WTC11 (cell line): ENCODE measurements at regions not wholly inside any gene's neighbourhood (a gene's known extent, or its start where the extent isn't known, plus 50 kb on each side); places are given as distances from the start of the nearest gene placed in this dataset.

Experiments used
- ATAC-seq: fragments of 200-7000 bp; cut with Tn5 transposase; 2 replicates; pipeline ENCODE4 v1.10.0; 2021; ENCODE audit warnings: mild to moderate bottlenecking, moderate library complexity
- CTCF ChIA-PET: fragments of 300-600 bp; sonication (Branson Sonifier 250); formaldehyde crosslinking; loops from one replicate; lab custom pipeline; 2021; ENCODE audit warnings: antibody characterized with exemption; lab: Charles Lee
- POLR2A ChIA-PET: fragments of 350-600 bp; sonication (Branson Sonifier 250); formaldehyde crosslinking; loops from one replicate; lab custom pipeline; 2021; ENCODE audit warnings: antibody characterized with exemption; lab: Charles Lee
- DNase-seq: peaks from one replicate; pipeline ENCODE4 v3.0.0; 2021; ENCODE audit warnings: low spot score
- H3K27ac Mint-ChIP-seq: 2 replicates; pipeline ENCODE4 v1.8.0; 2021; ENCODE audit warnings: mixed read lengths
- H3K27me3 Mint-ChIP-seq: 2 replicates; pipeline ENCODE4 v1.8.0; 2021; ENCODE audit warnings: low read depth, mild to moderate bottlenecking, moderate library complexity, mixed read lengths
- H3K36me3 Mint-ChIP-seq: 2 replicates; pipeline ENCODE4 v1.8.0; 2021; ENCODE audit warnings: mixed read lengths
- H3K4me1 Mint-ChIP-seq: 2 replicates; pipeline ENCODE4 v1.8.0; 2022; ENCODE audit warnings: mixed read lengths
- H3K4me3 Mint-ChIP-seq: 2 replicates; pipeline ENCODE4 v1.8.0; 2021; ENCODE audit warnings: mild to moderate bottlenecking, moderate library complexity, mixed read lengths
- H3K9me3 Mint-ChIP-seq: 2 replicates; pipeline ENCODE4 v1.8.0; 2021; ENCODE audit warnings: mixed read lengths
- ATF1 ChIP-seq: sonication (generic); formaldehyde crosslinking; IDR thresholded peaks from 2 replicates; pipeline ENCODE4 v1.8.1; 2023; ENCODE audit warnings: mild to moderate bottlenecking, moderate library complexity, missing genetic modification reagents
- CBFB ChIP-seq: sonication (generic); formaldehyde crosslinking; IDR thresholded peaks from 2 replicates; pipeline ENCODE4 v1.8.1; 2022; ENCODE audit warnings: mild to moderate bottlenecking, low read depth, missing genetic modification reagents
- CREM ChIP-seq: sonication (generic); formaldehyde crosslinking; IDR thresholded peaks from 2 replicates; pipeline ENCODE4 v1.8.1; 2022; ENCODE audit warnings: mild to moderate bottlenecking, missing genetic modification reagents, moderate library complexity
- ELF4 ChIP-seq: sonication (generic); formaldehyde crosslinking; IDR thresholded peaks from 2 replicates; pipeline ENCODE4 v1.8.1; 2022; ENCODE audit warnings: low read depth, mild to moderate bottlenecking, moderate library complexity, missing genetic modification reagents
- EMX1 ChIP-seq: fragments of 250-450 bp; sonication (Bioruptor Pico); IDR thresholded peaks from 2 replicates; pipeline ENCODE4 v1.8.0; 2021; ENCODE audit warnings: mild to moderate bottlenecking
- ESRRA ChIP-seq: sonication (generic); formaldehyde crosslinking; IDR thresholded peaks from 2 replicates; pipeline ENCODE4 v1.8.1; 2022; ENCODE audit warnings: mild to moderate bottlenecking, missing genetic modification reagents, borderline replicate concordance
- FOXP1 ChIP-seq: sonication (generic); formaldehyde crosslinking; IDR thresholded peaks from 2 replicates; pipeline ENCODE4 v1.8.0; 2022; ENCODE audit warnings: missing genetic modification reagents, mild to moderate bottlenecking, moderate library complexity, borderline replicate concordance
- GABPB1 ChIP-seq: sonication (generic); formaldehyde crosslinking; IDR thresholded peaks from 2 replicates; pipeline ENCODE4 v1.8.1; 2023; ENCODE audit warnings: mild to moderate bottlenecking, missing genetic modification reagents
- GRHL2 ChIP-seq: fragments of 250-450 bp; sonication (Bioruptor Pico); IDR thresholded peaks from 2 replicates; pipeline ENCODE4 v1.8.0; 2022; ENCODE audit warnings: mild to moderate bottlenecking, moderate library complexity; ENCODE audit not compliant: insufficient replicate concordance, severe bottlenecking
- SMAD3 ChIP-seq: sonication (generic); formaldehyde crosslinking; IDR thresholded peaks from 2 replicates; pipeline ENCODE4 v1.8.0; 2022; ENCODE audit warnings: missing genetic modification reagents, mild to moderate bottlenecking, borderline replicate concordance
- SOX15 ChIP-seq: fragments of 250-450 bp; sonication (Bioruptor Pico); IDR thresholded peaks from 2 replicates; pipeline ENCODE4 v1.9.0; 2021; ENCODE audit warnings: mild to moderate bottlenecking
- USF1 ChIP-seq: sonication (generic); formaldehyde crosslinking; IDR thresholded peaks from 2 replicates; pipeline ENCODE4 v1.8.0; 2022; ENCODE audit warnings: mild to moderate bottlenecking, missing genetic modification reagents
- USF2 ChIP-seq: sonication (generic); formaldehyde crosslinking; IDR thresholded peaks from 2 replicates; pipeline ENCODE4 v1.8.1; 2023; ENCODE audit warnings: mild to moderate bottlenecking, missing genetic modification reagents, moderate library complexity
- ZNF281 ChIP-seq: sonication (generic); formaldehyde crosslinking; IDR thresholded peaks from 2 replicates; pipeline ENCODE4 v1.8.0; 2023; ENCODE audit warnings: mild to moderate bottlenecking, missing genetic modification reagents
- ZNF423 ChIP-seq: fragments of 250-450 bp; sonication (Bioruptor Pico); IDR thresholded peaks from 2 replicates; pipeline ENCODE4 v2.1.2; 2022; ENCODE audit warnings: mild to moderate bottlenecking, moderate library complexity
- ZNF425 ChIP-seq: fragments of 250-450 bp; sonication (Bioruptor Pico); conservative IDR thresholded peaks from 2 replicates; pipeline ENCODE4 v1.9.0; 2021; ENCODE audit warnings: mild to moderate bottlenecking
- TF ChIP-seq, protein P1 (sequence below): sonication (generic); formaldehyde crosslinking; conservative IDR thresholded peaks from 2 replicates; pipeline ENCODE4 v1.8.1; 2022; ENCODE audit warnings: mild to moderate bottlenecking, missing genetic modification reagents
- TF ChIP-seq, protein P2 (sequence below): sonication (generic); formaldehyde crosslinking; IDR thresholded peaks from 2 replicates; pipeline ENCODE4 v1.8.1; 2023; ENCODE audit warnings: mild to moderate bottlenecking, missing genetic modification reagents

DNA sequence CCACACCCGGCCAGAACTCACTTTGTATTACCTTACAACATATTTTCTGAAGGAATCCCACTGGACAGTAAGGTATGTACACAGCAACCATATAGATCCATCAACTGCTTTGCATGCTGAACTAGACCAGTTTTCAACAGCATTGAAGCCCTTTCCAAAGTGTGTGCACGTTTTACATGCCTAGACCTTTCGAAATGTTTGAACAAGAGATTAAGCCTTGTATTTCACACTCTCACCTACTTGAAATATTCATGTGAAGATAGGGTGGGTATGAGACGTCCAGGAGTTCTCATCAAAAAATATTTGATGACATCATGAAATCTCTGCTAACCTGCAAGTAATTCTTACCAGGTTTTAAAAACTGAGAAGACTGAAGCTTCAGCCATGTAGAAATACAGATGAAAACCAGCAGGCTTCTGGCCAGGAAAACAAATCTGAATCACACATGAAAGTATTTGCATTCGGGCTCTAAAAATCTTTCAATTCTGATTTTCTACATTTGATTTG, 387.0 kb upstream of the PSMD7 start:
- Mint-ChIP-seq H3K9me3 (0 out of 2 replicates have a peak, but pooled peaks cover 3% of the 10 kb centered on the region), H3K4me1 (no peaks in the 10 kb centered on the region), H3K36me3 (no peaks in the 10 kb centered on the region), H3K27me3 (no peaks in the 10 kb centered on the region), H3K4me3 (no peak overlapping the region), H3K27ac (no peak overlapping the region)
- TF ChIP-seq FOXP1 (CRISPR knock-in tag) (no peak), SOX15 (CRISPR knock-in tag) (no peak), ZNF281 (CRISPR knock-in tag) (no peak), ELF4 (no peak), ATF1 (CRISPR knock-in tag) (no peak), ESRRA (CRISPR knock-in tag) (no peak), USF2 (CRISPR knock-in tag) (no peak), CBFB (CRISPR knock-in tag) (no peak), ZNF425 (no peak), CREM (CRISPR knock-in tag) (no peak), EMX1 (CRISPR knock-in tag) (no peak), GABPB1 (CRISPR knock-in tag) (no peak), GRHL2 (no peak), SMAD3 (CRISPR knock-in tag) (no peak), ZNF423 (no peak), USF1 (CRISPR knock-in tag) (no peak)
- TF ChIP-seq, protein P1, sequence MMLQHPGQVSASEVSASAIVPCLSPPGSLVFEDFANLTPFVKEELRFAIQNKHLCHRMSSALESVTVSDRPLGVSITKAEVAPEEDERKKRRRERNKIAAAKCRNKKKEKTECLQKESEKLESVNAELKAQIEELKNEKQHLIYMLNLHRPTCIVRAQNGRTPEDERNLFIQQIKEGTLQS (CRISPR knock-in tag): no peak
- TF ChIP-seq, protein P2, sequence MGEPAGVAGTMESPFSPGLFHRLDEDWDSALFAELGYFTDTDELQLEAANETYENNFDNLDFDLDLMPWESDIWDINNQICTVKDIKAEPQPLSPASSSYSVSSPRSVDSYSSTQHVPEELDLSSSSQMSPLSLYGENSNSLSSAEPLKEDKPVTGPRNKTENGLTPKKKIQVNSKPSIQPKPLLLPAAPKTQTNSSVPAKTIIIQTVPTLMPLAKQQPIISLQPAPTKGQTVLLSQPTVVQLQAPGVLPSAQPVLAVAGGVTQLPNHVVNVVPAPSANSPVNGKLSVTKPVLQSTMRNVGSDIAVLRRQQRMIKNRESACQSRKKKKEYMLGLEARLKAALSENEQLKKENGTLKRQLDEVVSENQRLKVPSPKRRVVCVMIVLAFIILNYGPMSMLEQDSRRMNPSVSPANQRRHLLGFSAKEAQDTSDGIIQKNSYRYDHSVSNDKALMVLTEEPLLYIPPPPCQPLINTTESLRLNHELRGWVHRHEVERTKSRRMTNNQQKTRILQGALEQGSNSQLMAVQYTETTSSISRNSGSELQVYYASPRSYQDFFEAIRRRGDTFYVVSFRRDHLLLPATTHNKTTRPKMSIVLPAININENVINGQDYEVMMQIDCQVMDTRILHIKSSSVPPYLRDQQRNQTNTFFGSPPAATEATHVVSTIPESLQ (CRISPR knock-in tag): no peak
- ChIA-PET POLR2A (no interaction called here), CTCF (no interaction called here)
- DNase-seq (no peak), ATAC-seq (no peak)
